NCI-H2196 (cell line): ENCODE measurements at regions not wholly inside any gene's neighbourhood (a gene's known extent, or its start where the extent isn't known, plus 50 kb on each side); places are given as distances from the start of the nearest gene placed in this dataset.
"Not testable (repeated sequence)": the region's sequence is repeated elsewhere in the genome, so short reads cannot be mapped to it uniquely, and the experiment has no call there.

ENCODE experiments used
- DNase-seq: peaks from one replicate; lab custom pipeline; 2025; ENCODE audit not compliant: unreplicated experiment; lab: John Stamatoyannopoulos, UW

GRCh38 chr4:141290771-141291170 is 70.1 kb downstream of the ZNF330 start:
- DNase-seq, result no peak

GRCh38 chr4:141294306-141294705 is 73.6 kb downstream of the ZNF330 start:
- no peak for DNase-seq

GRCh38 chr4:141301216-141301615 is 80.5 kb downstream of the ZNF330 start:
- DNase-seq, result no peak

- DNase-seq, result no peak
These were observed 82.2 kb downstream of the ZNF330 start for GRCh38 chr4:141302924-141303323.

- DNase-seq, result no peak
These were observed 83.7 kb downstream of the ZNF330 start for GRCh38 chr4:141304346-141304745.

- DNase-seq, result no peak
These were observed 85.6 kb downstream of the ZNF330 start for GRCh38 chr4:141306331-141306730.

- peak; percentile 2 for DNase-seq
These were observed 86.6 kb downstream of the ZNF330 start for GRCh38 chr4:141307241-141307689.

GRCh38 chr4:141309874-141310273 is 89.2 kb downstream of the ZNF330 start:
- DNase-seq, result no peak

GRCh38 chr4:141311246-141312204 is 90.8 kb downstream of the ZNF330 start:
- DNase-seq, result no peak

GRCh38 chr4:141314627-141315026 is 93.9 kb downstream of the ZNF330 start:
- DNase-seq, result no peak

GRCh38 chr4:141328560-141329173 is 108.0 kb downstream of the ZNF330 start:
- DNase-seq, result no peak

- no peak for DNase-seq
These were observed 108.5 kb downstream of the ZNF330 start for GRCh38 chr4:141329174-141329569.

- DNase-seq, result no peak
These were observed 109.9 kb downstream of the ZNF330 start for GRCh38 chr4:141330616-141331015.

- DNase-seq, result no peak
These were observed 111.1 kb downstream of the ZNF330 start for GRCh38 chr4:141331534-141332358.

- not testable (repeated sequence) for DNase-seq
These were observed 111.9 kb downstream of the ZNF330 start for GRCh38 chr4:141332359-141333181.

GRCh38 chr4:141333456-141334230 is 112.9 kb downstream of the ZNF330 start:
- not testable (repeated sequence) for DNase-seq

- DNase-seq, result no peak
These were observed 114.5 kb downstream of the ZNF330 start for GRCh38 chr4:141335166-141335565.

GRCh38 chr4:141338238-141338637 is 117.5 kb downstream of the ZNF330 start:
- DNase-seq, result no peak

- DNase-seq, result no peak
These were observed 118.7 kb downstream of the ZNF330 start for GRCh38 chr4:141339391-141339790.

- no peak for DNase-seq
These were observed 119.3 kb downstream of the ZNF330 start for GRCh38 chr4:141339966-141340365.
